ENCODE measurements at regions not wholly inside any gene's neighbourhood (a gene's known extent, or its start where the extent isn't known, plus 50 kb on each side); places are given as distances from the start of the nearest gene placed in this dataset.
"Not testable (repeated sequence)": the region's sequence is repeated elsewhere in the genome, so short reads cannot be mapped to it uniquely, and the experiment has no call there.

DNA sequence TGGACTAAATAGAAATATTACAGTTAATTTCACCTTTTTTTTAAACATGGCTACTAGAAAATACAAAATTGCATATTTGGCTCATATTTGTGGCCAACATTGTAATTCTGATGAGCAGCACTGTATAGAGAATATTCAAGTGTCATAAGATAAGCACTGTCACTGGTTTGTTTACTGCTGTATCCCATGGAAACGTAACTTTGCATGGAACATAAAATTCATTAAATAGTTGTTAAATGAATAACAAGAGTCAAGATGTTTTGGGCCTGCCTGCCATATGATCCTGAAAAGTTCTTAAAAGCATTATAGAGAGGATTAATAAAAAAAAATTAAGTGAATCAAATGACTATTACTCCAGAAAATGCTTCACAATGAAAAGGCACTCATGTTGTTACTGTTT is 763.7 kb upstream of the CRIM1 start:
- DNase-seq (ENCODE audit: low read depth), result no peak
- no peak for TF ChIP-seq CTCF (conservative IDR thresholded peaks at IDR 0.05; ENCODE audit: control insufficient read depth, insufficient read depth, low read depth, low read length)
- H3K4me3 ChIP-seq (ENCODE audit: control insufficient read depth, low read depth, low read length), result no peak overlapping the region

GRCh38 chr2:35585972-35586371 is 769.6 kb upstream of the CRIM1 start:
- no peak overlapping the region for H3K4me3 ChIP-seq (ENCODE audit: control insufficient read depth, low read depth, low read length)
- TF ChIP-seq CTCF (conservative IDR thresholded peaks at IDR 0.05; ENCODE audit: control insufficient read depth, insufficient read depth, low read depth, low read length), result no peak
- DNase-seq (ENCODE audit: low read depth), result peak; percentile 1

DNA sequence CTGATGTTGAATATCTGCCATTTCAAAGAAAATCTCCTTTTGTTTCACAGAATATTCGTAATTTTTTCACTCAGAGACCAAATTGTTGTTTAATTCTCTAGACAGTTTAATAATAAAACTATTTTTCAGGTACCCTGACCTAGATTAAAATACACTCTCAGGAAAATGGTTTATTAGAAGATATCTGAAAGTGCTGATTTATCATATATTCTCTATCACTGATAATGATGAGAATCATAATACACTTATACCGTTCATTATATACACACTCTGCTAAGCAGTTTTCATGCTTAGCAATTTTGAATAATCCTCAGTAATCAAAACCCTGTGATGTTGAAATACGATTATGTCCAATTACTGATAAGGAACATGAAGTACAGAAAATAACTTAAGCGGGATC is 772.9 kb upstream of the CRIM1 start:
- no peak overlapping the region for H3K4me3 ChIP-seq (ENCODE audit: control insufficient read depth, low read depth, low read length)
- no peak for TF ChIP-seq CTCF (conservative IDR thresholded peaks at IDR 0.05; ENCODE audit: control insufficient read depth, insufficient read depth, low read depth, low read length)
- DNase-seq (ENCODE audit: low read depth), result no peak

- no peak for TF ChIP-seq CTCF (conservative IDR thresholded peaks at IDR 0.05; ENCODE audit: control insufficient read depth, insufficient read depth, low read depth, low read length)
- no peak overlapping the region for H3K4me3 ChIP-seq (ENCODE audit: control insufficient read depth, low read depth, low read length)
- no peak for DNase-seq (ENCODE audit: low read depth)
Measured at GRCh38 chr2:35580956-35581355, 774.6 kb upstream of the CRIM1 start.

GRCh38 chr2:35568574-35568973 is 787.0 kb upstream of the CRIM1 start:
- not testable (repeated sequence) for H3K4me3 ChIP-seq (ENCODE audit: control insufficient read depth, low read depth, low read length); DNase-seq (ENCODE audit: low read depth)

GRCh38 chr2:35562488-35562887 is 793.1 kb upstream of the CRIM1 start:
- no peak for DNase-seq (ENCODE audit: low read depth)
- H3K4me3 ChIP-seq (ENCODE audit: control insufficient read depth, low read depth, low read length), result no peak overlapping the region
- no peak for TF ChIP-seq CTCF (conservative IDR thresholded peaks at IDR 0.05; ENCODE audit: control insufficient read depth, insufficient read depth, low read depth, low read length)

DNA sequence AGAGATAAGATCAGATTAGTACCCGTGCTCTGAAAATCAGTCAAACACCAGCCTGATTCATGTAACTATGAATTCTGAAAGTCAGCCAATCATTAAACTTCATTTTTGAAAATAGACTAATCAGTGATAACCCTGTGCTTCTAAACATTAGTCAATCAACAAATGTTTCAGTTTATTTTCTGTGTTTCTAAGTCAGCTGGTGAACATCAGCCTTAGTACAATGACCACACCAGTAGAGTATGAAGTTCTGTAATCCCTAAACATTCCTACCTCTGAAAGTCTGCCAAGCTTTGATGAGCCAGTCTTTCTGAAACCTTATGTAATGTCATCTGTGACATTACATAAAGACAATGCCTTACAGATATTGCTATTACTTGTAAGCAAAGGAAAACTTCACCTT is 807.4 kb upstream of the CRIM1 start:
- no peak for DNase-seq (ENCODE audit: low read depth)
- no peak for TF ChIP-seq CTCF (conservative IDR thresholded peaks at IDR 0.05; ENCODE audit: control insufficient read depth, insufficient read depth, low read depth, low read length)
- no peak overlapping the region for H3K4me3 ChIP-seq (ENCODE audit: control insufficient read depth, low read depth, low read length)
